ENCODE measurements at regions not wholly inside any gene's neighbourhood (a gene's known extent, or its start where the extent isn't known, plus 50 kb on each side); places are given as distances from the start of the nearest gene placed in this dataset.
"Not testable (repeated sequence)": the region's sequence is repeated elsewhere in the genome, so short reads cannot be mapped to it uniquely, and the experiment has no call there.

- DNase-seq (ENCODE audit: low read depth in 2 of 2), result no peak
These were observed 198.2 kb downstream of the IGLL1 start for GRCh38 chr22:23381661-23382427.

GRCh38 chr22:23380911-23381310, 199.2 kb downstream of the IGLL1 start:
- DNase-seq (ENCODE audit: low read depth in 2 of 2), result no peak

- DNase-seq (ENCODE audit: low read depth in 2 of 2), result no peak
These were observed 199.9 kb downstream of the IGLL1 start for GRCh38 chr22:23380230-23380573.

GRCh38 chr22:23379540-23380229, 199.4 kb downstream of the BCR start:
- DNase-seq (ENCODE audit: low read depth in 2 of 2), result not testable (repeated sequence)

DNA sequence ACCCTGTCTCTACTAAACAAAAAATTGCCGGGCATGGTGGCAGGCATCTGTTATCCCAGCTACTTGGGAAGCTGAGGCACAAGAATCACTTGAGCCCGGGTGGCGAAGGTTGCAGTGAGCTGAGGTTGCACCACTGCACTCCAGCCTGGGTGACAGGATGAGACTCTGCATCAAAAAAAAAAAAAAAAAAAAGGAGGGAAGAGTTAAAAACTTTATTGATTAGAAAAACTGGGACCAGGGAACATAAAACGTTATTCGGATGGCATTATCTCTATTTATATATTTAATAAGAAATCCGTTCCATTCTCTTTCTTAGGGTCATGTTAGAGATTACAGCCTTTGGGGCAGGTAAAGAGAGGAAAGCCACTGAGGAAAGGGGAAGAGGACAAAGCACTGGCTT, 197.5 kb downstream of the BCR start:
- DNase-seq (ENCODE audit: low read depth in 2 of 2), result no peak

- DNase-seq (ENCODE audit: low read depth in 2 of 2), result no peak
These were observed 195.9 kb downstream of the BCR start for GRCh38 chr22:23376256-23376655.

GRCh38 chr22:23375031-23375827, 194.9 kb downstream of the BCR start:
- DNase-seq (ENCODE audit: low read depth in 2 of 2), result no peak

- DNase-seq (ENCODE audit: low read depth in 2 of 2), result no peak
These were observed 193.3 kb downstream of the BCR start for GRCh38 chr22:23373601-23374000.

GRCh38 chr22:23370251-23370650, 189.9 kb downstream of the BCR start:
- DNase-seq (ENCODE audit: low read depth in 2 of 2), result no peak

GRCh38 chr22:23369054-23369685, 188.9 kb downstream of the BCR start:
- no peak for DNase-seq (ENCODE audit: low read depth in 2 of 2)
